NCI-H2107 treated with DMSO at 0.1 percent for 48 hours (cell line): ENCODE measurements at regions not wholly inside any gene's neighbourhood (a gene's known extent, or its start where the extent isn't known, plus 50 kb on each side); places are given as distances from the start of the nearest gene placed in this dataset.

ENCODE experiments used
- DNase-seq: peaks from one replicate; lab custom pipeline; 2025; ENCODE audit not compliant: unreplicated experiment; lab: John Stamatoyannopoulos, UW

DNA sequence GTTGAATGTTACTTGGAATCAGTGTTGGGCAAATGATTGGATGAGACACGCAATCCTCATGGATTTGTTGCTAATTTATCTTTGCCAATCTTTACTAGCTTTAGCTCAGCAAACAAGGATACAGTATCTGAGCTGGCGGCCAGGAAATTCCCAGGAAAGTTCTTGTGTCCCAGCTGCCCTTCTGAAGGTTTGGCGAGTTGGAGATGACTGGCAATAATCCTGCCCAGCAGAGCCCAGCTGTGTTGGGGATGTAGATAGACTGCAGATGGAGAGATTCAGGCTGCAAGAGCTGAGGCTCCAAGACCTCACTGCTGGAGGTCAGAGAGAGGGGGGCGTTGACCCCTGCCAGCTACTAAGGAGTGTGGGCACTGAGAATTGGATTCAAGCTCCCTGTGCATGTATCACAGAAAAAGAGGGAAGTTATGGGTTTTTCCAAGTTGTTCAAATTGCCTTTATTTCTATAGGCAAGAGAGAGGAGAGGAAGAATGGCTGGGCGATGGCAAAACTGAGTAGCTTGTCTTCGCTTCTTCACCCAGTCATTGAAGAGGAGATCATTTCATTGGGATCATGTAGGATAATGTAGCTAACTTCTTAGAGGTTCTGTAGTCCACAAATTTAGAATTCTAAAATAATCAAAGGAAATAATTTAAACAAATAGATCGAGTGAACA is 506.8 kb upstream of the LRATD1 start:
- no peak for DNase-seq

- DNase-seq: no peak
Observed at GRCh38 chr2:14126846-14127245, 505.7 kb upstream of the LRATD1 start.

- DNase-seq: no peak
Observed at GRCh38 chr2:14127765-14128164, 504.8 kb upstream of the LRATD1 start.

GRCh38 chr2:14132386-14132785 is 500.1 kb upstream of the LRATD1 start:
- DNase-seq: no peak

GRCh38 chr2:14134771-14135170 is 497.7 kb upstream of the LRATD1 start:
- no peak for DNase-seq

- DNase-seq: no peak
Observed at GRCh38 chr2:14136030-14136429, 496.5 kb upstream of the LRATD1 start.

DNA sequence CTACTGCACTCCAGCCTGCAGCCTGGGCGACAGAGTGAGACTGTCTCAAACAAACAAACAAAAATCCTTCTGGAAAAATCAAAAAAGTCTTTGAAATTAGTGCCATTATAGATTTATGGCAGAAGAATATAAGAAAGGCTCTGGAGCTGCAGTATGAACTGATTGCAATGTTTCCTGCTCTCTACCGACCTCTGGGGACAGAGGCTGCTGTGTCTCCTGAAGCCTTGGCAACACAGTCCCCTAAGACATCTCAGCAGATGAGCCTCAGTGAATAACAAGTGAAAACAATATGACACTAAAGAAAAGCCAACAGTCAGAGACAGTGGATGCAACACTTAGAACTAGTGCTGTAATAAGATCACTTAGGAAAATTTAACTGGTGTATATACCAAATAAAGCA is 494.9 kb upstream of the LRATD1 start:
- no peak for DNase-seq

DNA sequence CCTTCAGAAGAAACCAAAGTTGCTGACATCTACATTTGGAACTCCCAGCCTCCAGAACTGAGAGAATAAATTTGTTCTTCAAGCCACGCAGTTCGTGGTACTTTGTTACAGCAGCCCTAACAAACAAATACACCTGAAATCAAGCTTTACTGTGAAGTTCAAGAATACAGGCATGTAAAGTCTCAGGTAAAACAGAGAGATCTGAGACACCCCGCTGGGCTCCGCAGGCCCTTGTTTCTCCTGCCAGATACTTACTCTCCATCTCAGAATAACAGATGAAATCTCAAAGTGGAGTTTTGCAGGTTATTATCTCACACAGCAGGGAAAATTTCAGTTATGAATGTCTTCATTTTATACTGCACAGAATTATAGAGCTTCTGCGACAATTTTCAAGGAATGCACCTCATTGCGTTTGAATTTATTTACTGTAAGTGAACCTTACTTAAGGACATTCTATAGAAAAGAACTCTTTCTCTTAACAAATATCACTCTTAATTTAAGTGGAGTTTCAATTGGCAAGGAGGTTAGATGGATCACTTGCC is 492.4 kb upstream of the LRATD1 start:
- no peak for DNase-seq

DNA sequence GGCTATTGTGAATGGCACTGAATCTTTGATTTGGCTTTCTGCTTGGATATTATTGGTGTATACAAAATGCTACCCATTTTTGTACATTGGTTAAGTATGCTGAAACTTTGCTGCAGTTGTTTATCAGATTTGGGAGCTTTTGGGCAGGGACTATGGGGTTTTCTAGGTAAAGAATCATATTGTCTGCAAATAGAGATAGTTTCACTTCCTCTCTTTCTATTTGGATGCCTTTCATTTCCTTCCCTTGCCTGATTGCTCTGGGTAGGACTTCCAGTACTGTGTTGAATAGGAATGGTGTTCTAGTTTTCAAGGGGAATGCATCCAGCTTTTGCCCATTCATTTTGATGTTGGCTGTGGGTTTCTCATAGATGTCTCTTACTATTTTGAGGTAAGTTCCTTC is 489.1 kb upstream of the LRATD1 start:
- no peak for DNase-seq

- no peak for DNase-seq
Observed at GRCh38 chr2:14148216-14148615, 484.3 kb upstream of the LRATD1 start.

- no peak for DNase-seq
Observed at GRCh38 chr2:14157816-14158215, 474.7 kb upstream of the LRATD1 start.

- DNase-seq: no peak
Observed at GRCh38 chr2:14180333-14180732, 452.2 kb upstream of the LRATD1 start.

DNA sequence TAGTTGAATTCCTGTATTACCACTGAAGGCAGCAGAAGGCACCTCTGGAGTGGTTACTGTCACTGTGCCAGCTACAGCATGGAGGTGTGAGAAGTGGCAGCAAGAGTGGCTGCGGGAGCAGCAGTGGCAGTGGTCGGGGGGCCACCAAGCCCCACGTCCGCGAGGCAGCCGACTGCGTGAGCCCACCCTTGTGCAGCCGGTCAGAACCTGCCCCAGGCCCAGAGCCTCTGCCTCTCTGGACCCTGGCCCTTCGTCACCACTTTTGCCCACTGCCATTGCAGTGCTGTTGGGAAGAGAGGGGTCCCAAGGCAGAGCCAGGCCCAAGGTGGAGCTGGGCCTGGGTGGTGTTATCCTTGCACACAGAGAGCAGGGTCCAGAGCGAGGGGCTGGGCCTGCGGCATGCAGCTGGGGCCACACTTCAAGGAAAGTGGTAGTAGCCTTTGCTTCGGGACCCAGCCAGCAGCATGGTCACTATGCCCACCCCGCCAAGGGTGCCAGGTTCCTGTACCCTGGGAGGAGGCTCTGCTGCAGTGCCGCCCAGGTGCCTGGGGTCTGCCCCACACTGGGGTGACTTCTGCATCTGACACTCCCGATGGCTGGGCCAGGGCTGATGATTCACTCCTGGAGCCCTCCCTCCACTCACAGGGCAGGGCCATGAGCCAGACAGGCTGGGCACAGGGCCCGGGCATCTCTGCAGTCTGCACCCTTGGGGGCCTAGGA is 450.1 kb upstream of the LRATD1 start:
- no peak for DNase-seq

GRCh38 chr2:14185906-14186305 is 446.6 kb upstream of the LRATD1 start:
- DNase-seq: no peak

GRCh38 chr2:14188446-14188845 is 444.1 kb upstream of the LRATD1 start:
- DNase-seq: no peak

GRCh38 chr2:14189929-14190328 is 442.6 kb upstream of the LRATD1 start:
- DNase-seq: no peak

GRCh38 chr2:14194233-14194632 is 438.3 kb upstream of the LRATD1 start:
- no peak for DNase-seq

GRCh38 chr2:14197293-14197692 is 435.2 kb upstream of the LRATD1 start:
- no peak for DNase-seq

DNA sequence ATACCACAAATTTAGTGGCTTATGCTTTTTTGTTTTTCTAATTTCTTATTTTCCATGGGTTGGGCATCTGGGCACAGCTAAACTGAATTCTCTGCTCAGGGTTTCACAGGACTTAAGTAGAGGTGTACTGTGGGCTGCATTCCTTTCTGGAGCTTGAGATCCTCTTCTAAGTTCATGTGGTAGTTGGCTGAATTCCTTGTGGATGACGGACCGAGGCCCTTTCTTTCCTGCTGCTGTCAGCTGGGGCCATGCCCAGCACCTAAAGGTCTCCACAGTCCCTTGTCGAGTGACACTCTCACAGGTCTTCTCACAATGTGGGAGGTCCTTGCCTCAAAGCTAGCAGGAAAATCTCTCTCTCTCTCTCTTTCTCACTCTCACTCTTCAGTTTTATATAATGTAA is 433.5 kb upstream of the LRATD1 start:
- no peak for DNase-seq

DNA sequence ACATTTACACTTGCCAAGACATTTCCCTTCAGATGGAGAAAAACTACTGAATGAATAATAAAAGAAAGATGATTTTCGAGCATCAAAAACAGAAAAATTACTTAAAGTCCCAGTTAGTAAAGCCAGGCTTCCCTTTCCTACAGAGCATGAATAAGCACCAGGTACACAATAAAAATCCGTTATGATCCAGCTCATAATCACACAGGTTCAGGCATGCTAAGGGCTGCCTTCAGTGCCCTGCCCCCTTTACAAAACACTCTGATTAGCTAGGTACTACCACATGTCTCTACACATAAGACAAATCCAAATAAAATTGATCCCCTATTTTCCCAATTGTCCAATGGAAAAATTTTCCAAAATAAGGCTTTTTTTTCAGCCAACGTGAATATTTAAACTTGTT is 413.2 kb upstream of the LRATD1 start:
- DNase-seq: no peak

DNA sequence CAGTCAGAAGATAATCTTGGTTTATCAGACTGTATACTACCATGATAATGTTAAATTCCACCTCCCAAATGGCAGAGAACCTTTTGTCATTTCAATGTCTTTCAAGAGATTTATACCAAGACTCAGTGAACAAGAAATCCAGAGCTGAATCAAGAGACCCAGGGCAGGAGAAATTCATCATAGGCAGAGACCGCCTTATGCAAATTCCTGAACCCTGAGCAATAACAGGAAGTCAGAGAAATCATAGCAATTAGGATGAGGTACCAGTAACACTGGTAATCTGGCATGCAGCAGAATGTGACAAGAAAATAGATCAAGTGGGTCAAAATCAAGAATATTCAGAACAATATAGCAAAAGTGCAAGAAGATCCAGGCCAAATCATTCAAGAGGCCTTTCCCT is 412.4 kb upstream of the LRATD1 start:
- no peak for DNase-seq

- DNase-seq: no peak
Observed at GRCh38 chr2:14221466-14221865, 411.1 kb upstream of the LRATD1 start.

GRCh38 chr2:14223576-14223975 is 408.9 kb upstream of the LRATD1 start:
- no peak for DNase-seq
